NCI-H69 (cell line): ENCODE measurements at regions not wholly inside any gene's neighbourhood (a gene's known extent, or its start where the extent isn't known, plus 50 kb on each side); places are given as distances from the start of the nearest gene placed in this dataset.
A peak's percentile ranks its signal among the peaks of the same experiment; 100 is the strongest.

Experiments used
- DNase-seq: peaks from one replicate; lab custom pipeline; 2025; lab: John Stamatoyannopoulos, UW

GRCh38 chr3:10583798-10584708 lies 78.7 kb upstream of the ATP2B2 start:
- DNase-seq = no peak

DNA sequence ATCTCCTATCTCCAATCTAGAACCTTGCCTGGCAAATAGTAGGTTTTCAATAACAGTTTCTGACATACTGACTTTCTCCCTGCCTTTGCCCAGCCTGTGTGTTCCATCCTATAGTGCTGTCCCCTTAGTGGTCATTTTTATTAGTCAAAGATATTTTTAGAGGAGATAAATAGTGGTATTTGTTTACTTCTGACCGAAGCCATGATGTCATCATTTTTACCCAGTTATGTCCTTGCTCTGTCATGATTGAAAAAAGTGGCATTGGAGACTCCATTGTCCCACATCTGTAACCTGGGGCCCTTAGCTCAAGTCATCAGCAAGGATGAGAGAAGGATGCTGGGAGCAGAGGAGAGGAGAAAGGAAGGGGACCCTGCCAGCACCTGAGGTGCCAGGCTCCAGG lies 80.6 kb upstream of the ATP2B2 start:
- DNase-seq = no peak

GRCh38 chr3:10594915-10595314 lies 89.5 kb upstream of the ATP2B2 start:
- DNase-seq = no peak

DNA sequence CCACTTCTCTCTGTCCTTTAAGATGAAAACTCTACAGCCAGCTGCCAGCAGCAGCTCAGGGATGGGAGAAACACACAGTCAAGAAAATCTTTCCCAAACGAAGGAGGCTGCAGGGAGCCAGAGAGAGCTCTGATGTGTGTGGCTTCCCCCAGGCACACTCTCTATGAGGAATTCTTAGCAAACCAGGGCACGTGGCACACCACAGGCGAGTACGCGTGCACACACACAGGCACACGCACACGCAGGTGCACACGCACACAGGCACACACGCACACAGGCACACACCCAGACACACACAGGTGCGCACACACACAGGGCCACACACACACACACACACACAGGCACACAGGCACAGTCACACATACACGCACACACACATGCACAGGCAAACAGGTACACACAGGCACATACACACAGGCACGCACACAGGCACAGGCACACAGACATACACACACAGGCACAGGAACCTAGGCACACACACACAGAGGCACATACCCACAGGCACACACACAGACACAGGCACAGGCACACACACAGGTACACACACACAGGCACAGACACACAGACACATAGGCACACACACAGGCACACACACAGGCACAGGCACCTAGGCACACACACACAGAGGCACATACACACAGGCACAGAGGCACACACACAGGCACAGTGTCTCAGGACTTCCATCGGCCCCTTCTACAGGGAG lies 91.5 kb upstream of the ATP2B2 start:
- no peak for DNase-seq

GRCh38 chr3:10597733-10598132 lies 92.3 kb upstream of the ATP2B2 start:
- no peak for DNase-seq

GRCh38 chr3:10599017-10599416 lies 93.6 kb upstream of the ATP2B2 start:
- DNase-seq = no peak

DNA sequence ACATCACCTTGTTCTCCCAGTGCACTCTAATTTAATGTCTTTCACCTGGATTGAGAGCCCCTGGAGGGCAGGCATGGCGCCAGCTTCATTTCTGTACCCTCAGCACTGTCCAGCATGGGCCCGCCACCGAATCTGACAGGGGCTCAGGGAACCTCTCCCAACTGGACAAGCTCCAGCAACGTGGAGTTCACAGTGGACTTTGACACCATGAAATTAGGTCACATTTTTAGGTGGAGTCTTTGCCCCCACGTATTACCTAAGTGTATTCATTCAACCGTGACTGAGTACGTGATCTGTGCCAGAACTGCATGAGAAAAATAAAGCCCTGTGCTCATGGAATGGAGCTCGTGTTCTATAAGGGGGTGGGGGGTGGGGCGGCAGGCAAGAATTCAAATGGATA lies 94.1 kb upstream of the ATP2B2 start:
- DNase-seq = no peak

DNA sequence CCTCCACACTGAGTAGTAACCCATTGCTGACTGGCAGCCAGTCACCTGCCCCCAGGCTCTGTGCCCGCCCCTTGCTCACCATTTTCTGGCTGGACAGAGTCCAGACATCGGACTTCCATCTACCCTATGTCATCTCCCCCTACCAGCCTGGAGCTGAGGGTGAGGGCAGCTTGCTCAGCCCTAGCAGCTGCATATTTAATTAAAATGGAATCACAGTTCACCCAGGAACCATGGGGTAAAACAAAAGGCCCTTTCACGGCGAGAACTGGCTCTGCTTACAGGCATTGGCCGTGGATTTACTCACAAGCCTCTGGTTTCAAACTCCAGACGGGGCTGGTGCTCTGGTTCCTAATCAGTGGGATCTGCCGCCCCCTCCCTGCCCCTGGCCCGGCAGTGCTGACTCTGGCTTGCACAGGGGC lies 94.9 kb upstream of the ATP2B2 start:
- DNase-seq = no peak

DNA sequence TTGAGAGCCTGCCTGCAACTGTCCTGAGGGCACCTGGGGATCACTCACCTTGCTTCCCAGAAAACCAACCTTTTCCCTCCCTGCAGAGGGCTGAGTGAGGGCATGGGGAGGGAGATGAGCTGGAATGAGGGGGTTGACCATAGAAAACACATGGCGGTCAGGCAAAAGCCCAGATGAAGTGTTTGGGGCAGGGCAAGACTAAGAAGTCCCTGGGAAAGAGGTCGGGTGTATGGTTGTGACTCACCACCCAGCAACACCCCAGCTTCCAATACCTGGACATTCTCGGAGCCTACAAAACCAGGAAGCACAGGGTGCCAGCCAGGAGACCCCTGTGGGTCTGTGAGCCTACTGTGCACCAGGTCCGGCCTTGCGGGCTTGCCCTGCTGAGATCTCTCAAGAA lies 95.3 kb upstream of the ATP2B2 start:
- no peak for DNase-seq

- no peak for DNase-seq
Observed at GRCh38 chr3:10601151-10601856, 95.9 kb upstream of the ATP2B2 start.

DNA sequence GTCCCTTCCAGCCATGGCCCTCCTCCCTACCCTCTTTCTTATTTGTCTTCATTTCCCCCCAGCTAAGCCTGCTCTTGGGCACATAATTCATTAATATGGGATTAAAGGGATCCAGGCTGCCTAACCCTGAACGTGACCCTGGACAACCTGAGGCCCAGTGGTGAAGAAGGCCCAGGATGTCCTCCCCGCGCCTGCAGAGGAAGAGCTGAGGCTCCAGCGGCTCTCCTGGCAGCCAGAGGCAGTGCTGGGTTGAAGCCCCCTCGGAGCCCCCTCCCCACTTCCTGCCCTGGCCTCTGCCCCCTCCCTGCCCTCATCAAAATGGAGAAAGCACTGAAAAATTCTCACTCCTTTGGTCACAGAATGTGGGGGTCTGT lies 96.5 kb upstream of the ATP2B2 start:
- DNase-seq = no peak

DNA sequence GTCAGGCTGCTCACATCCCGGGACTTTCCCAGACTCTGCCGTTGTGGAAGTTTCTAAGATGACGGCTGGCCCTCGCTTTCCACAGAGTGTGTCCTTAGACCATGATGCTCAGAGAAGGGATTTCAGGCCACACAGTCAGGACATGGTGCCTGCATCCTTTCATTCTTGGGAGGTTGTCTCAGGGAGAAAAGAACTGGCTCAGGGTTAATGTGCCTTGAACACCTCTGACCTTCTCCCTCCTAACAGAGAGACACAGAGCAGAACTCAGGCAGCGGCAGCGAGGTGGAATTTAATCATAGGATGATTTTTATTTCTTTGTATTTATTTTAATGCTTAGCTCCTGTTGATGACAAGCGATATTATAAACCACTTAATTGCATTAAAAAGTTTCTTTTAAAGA lies 96.9 kb upstream of the ATP2B2 start:
- no peak for DNase-seq

GRCh38 chr3:10602769-10603768 lies 97.7 kb upstream of the ATP2B2 start:
- DNase-seq = no peak

DNA sequence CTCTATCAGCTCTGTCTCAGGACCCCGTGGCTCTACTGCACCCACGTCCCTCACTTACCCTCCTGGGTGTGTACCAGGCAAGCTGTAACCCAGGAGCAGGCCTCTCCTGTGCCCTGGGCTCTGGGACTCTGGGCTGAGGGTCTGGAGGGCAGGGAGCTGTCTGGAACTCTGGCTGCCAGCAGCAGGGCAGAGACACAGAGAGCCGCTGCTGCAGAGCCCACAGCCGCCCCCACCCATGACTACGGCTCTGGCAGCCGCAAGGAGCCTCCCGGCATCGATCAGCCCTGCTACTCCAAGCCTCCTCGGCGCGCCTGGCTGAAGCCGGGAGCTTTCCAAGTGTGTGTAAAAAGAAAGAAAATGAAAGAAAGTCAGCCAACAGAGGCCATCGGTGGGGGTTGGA lies 103.7 kb upstream of the ATP2B2 start:
- no peak for DNase-seq

- DNase-seq = peak; percentile 6
Observed at GRCh38 chr3:10614168-10614567, 108.8 kb upstream of the ATP2B2 start.

DNA sequence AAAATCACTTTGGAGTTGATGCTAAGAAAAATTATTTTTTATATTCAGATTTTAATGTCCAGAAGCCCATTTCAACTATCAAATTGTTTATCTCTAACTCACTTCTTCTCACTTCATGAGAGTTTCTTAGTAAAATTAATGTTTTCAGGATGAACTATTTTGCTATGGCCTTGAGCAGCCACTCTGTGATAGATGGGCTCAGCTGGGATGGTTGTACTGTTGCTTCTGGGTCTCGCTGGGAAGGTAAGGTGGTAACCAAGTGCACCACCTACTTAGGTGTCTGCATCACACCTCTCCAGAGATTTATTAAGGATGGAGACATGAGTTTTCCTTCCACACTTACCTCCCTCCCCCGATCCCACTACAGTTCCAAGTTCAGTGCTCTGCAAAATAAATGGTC lies 110.3 kb upstream of the ATP2B2 start:
- no peak for DNase-seq

DNA sequence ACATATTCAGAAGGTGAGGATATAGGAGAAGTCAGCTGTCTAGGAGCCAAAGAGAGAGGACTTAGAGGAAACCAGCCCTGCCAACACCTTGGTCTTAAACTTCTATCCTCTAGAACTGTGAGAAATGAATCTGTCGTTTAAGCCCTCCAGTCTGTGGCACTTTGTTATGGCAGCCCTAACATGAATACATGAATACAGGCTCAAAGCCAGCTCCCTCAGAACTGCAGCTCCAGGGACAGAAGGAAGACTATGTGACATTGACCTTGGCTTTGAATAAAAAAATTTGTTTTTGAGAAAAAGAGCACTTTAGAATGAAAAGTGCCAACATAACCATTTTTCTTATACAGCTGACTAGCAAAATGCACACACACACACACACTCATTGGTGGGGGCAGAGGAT lies 110.9 kb upstream of the ATP2B2 start:
- DNase-seq = no peak

GRCh38 chr3:10619989-10620832 lies 114.8 kb upstream of the ATP2B2 start:
- DNase-seq = no peak

GRCh38 chr3:10620833-10621082 lies 115.4 kb upstream of the ATP2B2 start:
- DNase-seq = no peak

DNA sequence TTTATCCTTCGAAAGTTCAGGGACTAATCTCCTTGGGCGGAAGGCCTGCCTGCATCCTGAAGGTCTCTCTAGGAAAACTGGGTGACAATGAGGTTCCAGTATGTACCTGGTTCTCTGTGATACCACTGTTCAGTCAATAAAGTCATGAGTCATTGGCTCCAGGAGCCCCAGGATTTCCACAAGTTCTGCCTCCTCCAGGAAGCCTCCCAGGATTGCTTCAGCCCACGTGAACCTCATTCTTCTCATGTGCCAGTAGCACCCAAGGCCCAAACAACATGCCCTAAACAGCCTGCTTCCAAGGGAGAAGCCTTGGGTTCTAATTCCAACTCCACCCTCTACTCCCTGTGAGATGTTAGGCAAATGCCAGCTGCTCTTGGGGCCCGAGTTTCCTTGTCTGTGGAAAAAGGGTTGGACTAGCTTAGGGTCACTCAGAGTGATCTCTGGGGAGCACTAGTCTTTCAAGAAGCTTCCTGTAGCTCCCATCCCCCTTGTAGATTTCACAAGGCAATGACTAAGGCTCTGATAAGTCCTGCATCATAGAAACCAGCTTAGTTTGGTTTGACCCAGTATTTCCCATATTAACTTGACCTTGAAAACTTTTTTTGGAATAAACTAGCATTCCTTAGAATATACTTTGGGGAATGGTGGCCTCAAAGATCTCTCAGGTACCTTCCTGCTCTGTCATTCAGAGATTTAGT lies 118.3 kb upstream of the ATP2B2 start:
- DNase-seq = no peak
